Activated CD4-positive, alpha-beta T cell treated with anti-CD3 and anti-CD28 coated beads for 1 hour (primary cell): ENCODE measurements at regions not wholly inside any gene's neighbourhood (a gene's known extent, or its start where the extent isn't known, plus 50 kb on each side); places are given as distances from the start of the nearest gene placed in this dataset.

ENCODE experiments used
- DNase-seq: peaks from one replicate; pipeline ENCODE4 v3.0.0-alpha.2; 2020

DNA sequence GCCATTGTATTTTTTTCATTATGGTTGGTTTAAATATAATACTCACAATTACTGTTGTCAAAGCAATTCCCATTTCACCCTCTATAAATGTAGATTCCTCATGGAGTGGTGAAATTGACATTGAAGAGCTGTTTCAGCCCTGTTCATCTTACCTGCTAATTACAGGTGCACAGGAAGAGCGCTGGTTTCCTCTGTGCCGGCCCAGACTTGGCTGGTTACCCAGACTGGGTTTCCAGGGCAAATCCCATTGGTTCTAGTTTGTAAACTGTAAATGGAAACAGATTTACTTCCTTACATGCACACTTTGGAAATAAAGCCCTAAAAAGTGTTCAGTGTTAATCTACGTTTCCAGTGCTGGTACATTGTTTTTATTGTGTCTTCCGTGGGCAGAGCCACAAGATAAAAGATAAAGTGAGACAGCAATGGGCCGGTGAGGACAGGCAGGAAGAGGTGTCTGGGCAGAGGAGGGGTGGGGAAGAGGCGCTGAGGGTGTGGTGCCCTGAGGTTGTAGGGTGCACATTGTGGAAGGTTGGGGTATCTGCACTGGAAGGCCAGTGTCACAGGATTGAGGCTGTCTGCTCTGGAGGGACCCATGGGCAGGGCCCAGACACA lies 71.6 kb upstream of the ZPBP start:
- no peak for DNase-seq

DNA sequence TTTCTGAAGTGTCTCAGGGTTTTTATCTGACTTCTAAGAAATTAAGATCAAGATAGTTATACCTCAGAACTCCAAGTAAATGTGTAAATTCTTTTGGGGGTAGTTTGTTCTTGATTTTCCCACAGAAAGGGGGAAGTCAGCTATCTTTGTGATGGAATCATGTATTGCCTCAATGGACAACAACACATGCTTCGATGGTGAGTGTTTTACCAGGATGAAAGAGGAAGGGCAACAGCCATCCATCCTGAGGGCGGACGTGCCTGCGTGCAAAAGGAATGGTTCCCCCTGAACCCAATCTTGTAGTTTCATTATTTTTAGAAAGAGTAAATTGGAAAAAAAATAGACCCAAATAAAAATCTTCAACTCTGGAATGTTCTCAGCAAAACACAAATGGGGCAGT lies 67.2 kb upstream of the ZPBP start:
- no peak for DNase-seq

DNA sequence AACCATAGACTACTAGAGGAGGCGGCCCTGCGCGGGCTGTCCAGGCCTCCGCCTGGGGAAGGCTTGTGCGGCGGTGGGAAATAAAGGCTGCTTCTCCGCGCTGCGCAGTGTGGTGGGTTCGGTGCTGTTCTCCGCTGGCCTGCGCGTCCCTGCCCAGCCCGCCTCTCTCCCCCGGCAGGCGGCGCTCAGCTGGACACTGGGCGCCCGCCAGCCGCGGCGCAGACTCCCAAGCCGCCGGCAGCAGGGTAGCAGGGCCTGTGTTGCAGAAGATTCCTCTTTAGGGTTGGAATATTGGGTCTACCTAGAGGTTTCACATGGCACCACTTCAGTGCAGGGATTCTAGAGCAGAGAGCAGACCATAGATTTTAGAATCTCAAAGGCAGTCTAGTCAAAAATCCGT lies 66.1 kb upstream of the ZPBP start:
- no peak for DNase-seq

DNA sequence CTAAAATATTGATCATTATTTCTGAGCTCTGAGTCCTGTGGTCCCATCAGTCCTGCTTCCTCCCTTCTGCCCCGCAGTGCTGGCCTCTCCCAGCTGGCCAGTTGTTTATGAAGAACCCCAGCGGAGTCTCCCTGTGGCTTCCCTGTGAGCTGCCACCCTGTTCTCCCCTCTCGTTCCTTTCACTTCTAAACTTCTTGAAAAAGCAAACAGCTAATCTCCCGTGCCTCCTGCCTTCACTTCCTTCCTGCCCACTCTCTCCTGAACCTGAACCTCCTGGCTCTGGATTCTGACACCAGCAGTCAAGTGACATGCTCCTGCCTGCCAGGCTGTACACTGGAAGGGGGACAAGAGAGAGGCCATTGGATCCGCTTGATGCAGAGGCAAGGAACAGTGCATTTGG lies 63.7 kb upstream of the ZPBP start:
- DNase-seq, result no peak

DNA sequence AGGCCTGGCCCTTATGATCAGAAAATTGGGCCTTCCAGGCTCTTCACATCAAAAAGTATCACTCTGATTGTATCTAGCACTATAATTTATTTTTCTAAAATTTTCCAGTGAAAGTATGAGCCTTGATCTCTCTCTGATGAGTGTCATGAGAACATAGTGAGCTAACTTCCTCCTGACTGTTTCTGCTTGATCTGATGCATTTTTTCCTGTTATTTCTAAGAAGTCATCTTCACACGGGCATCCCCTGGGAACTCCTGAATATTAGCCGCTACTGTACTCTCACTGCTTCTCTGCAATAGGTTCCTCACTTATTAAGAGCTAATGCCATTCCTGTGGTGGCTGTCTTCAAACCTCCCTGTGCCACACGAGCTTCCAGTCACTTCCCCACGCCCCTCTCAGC lies 63.1 kb upstream of the ZPBP start:
- no peak for DNase-seq

DNA sequence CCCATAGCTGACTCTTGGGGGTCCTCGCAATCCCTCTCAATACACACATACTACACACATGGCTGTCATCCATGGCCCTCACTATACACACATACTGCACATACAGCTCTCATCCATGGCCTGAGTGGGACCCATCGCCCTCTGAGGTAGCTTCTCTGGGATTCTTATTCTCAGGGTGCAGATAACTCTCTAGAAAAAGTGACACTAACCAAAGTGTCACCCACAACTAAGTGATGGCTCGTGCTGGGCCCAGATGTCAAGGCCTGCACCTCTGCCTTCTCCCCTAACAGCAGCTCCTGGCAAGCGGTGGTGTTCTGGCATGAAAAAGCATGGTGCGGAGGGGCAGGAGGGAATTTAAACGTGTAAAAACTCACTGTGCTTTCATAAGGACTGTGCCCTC lies 62.7 kb upstream of the ZPBP start:
- DNase-seq, result no peak

DNA sequence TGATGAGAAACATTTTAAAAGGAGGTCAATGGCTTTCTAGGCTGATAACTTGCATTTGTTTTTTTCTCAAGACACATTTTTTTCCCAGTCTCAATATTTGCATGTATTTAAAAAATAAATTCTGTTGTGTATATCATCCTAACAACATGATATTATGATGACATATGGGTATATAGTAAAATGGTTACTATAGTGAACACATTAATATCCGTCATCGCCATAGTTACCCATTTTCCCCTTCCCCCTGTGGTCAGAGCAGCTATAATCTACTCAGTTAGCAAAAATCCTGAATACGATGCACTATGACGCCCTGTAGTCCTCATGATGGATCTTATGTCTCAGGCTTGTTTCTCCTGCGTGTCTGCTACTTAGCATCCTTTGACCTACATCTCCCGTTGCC lies 60.9 kb upstream of the ZPBP start:
- no peak for DNase-seq

DNA sequence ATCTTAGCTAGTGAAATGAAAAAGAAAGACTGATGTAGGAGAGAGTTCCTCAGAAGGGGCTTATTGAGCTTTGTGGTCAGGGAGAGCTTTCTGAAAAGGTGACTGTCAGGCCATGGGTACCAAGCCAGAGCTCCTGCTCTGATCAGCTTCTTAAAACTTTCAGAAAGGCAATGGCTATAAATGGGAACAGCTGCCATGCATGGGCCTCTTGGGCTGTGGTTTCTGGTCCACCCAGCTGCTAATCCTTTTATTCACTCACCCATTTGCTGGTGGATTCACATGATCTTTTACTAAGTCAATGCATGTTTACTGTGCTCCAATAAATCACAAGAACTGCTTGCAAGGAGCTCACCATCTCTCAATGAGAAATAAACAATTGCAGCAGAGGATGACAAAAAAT lies 60.1 kb upstream of the ZPBP start:
- no peak for DNase-seq

DNA sequence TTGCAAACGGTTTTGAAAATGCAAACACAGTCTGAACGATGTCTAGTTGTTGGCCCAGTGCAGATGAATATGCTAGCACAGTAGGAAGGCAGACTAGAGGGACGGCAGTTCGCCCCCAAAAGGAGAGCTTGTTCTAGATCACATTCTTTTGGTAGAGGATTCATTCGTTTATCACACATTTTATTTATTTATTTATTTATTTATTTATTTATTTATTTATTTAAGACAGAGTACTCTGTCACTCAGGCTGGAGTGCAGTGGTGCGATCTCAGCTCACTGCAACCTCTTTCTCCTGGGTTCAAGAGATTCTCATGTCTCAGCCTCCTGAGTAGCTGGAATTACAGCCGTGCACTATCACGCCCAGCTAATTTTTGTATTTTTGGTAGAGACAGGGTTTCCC lies 59.4 kb upstream of the ZPBP start:
- no peak for DNase-seq

DNA sequence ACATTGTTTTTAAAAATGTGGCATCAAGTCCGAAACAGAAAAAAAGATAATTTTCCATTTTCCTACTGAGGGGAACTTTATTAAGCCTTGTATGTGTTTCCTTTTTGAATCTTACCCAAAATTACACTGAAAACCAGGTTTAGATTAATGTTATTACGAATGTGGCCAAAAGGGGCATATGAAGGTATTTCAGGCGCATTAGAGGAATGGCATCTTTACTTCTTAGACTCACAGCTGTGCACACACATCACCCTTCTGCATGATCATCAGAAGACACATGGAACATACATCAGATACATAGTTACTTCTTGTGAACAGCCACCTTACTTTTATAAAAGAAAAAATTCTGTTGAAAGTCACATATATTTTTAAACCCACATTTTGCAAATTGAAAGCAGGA lies 58.6 kb upstream of the ZPBP start:
- DNase-seq, result no peak

DNA sequence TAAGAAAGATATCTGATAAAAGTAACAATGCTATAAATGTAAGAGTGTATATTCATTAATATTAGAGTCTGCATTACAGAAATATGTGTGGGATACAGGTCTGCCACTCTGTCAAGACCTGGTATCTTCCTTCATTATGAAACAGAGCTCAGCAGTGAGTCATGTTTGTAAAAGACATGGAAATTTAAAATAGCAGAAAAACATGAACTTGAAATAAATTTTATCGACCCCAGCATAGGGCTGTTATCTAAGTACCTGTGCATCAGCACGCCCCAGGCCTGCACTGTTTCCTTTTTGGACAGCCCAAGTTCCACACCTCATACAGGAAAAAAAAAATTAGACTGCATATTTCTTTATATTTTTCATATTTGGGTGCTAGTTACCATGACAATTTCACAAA lies 58.0 kb upstream of the ZPBP start:
- DNase-seq, result no peak

DNA sequence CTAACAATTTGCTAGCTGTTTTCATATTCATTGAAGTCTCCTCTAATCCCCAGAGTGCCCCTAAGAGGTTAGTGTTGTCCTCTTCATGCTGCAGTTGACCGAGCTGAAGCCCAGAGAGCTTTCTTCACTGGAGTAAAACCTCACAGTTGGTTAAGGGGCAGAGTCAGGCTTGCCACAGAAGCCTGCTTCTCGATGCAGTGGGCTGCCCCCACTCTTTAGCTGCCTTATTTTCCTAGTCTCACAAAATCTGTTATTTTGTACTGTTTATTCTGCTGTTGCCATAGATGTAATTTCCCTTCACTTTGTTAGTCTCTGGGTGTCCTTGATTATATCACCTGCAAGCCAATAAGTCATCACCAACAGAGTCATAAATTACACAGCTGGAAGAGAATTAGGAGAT lies 56.3 kb upstream of the ZPBP start:
- DNase-seq, result no peak

DNA sequence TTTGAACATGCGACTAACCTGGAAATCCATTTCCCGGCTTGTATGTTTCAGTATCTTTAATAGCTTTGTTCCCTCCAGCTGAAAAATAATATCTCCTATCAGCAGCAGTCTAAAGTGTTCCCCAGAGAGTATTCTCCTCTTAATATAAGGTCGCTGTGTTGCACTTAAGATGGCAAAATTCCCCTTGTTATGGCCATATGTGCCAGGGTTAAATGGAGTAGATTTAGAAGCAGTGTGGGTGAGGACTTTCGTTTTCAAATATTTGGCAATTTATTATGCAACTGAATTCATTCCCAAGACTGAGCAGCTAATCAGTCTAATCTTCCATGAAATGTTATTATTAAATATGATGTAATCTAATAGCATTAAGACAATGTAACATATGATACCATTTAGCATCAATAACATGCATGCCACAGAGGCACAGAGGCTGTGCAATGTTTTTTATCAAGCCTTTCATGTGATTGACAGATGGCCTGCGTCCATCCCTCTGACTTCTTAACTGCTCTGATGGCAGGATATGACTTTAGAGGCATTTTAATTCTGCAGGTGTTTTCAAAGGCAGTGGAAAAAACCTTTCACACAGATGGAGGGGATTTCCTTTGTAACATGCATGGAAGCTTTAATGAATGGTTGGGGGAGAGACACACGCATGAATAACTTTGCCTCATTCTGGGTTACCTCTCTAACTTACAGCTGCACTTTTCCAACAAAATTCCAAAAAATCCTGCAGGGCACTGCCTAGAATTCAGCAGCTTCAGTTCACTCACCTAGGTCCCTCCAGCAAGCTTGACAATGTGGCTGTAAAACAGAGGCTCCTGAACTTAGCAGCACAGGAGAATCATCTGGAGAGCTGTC lies 55.1 kb upstream of the ZPBP start:
- DNase-seq, result no peak

DNA sequence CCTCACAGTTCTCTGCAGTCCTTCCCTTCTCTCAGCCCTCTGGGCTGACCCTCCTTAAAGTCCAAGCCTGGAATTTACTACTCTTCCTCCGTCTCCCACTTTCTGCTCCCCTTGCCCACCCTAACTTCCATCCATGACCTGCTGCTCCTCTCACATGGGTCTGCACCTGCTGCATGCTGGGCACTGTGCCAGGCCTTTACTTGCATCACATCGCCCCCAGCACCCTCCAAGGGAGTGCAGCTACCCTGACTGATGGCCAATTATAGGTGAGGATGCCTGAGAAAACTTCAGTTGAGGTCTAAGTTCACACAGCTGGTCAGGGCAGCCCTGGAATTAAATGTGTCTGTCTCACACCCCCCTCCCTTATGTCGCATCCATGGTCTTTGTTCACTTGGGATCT lies 53.6 kb upstream of the ZPBP start:
- no peak for DNase-seq

DNA sequence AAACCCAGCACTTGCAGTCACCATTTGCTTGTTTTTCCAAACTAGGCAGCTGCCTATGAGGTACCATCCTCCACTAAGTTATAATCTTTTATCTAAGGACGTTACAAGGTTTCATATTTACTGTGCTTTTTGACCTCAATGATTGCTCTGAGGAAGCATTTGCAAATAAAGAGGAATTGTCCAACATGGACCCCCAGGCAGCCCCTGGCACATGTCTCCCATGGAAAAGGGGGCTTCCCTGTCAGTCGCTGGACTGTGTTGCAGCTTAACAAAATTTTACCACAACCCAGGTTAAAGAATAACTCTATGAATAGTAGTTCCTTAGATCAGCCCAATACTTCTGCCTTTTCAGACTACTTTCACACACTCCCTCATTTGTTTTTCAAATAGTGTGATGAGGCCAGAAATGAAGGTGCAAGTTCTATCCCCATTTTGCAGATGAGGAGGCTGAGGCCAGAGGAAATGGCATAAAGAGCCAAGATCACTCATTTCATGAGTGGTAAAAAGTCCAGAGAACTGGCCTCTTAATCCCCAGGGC lies 52.8 kb upstream of the ZPBP start:
- DNase-seq, result no peak

DNA sequence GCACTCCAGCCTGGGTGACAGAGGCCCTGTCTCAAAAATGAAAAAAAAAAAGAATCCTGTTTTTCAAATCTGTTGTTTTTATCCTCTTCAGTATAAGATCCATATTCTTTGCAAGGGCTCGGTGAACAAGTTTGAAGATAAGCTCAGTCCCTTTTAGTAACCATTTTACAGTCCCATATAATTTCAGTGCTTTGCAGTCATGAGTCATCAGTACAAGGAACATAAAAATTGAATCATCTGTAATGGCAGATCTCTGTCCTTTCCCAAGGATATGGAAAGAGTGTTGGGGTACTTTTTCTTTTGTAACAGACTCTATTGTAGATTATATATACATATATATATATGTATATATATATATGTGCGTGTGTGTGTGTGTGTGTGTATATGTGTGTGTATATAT lies 52.2 kb upstream of the ZPBP start:
- DNase-seq, result no peak
